H1 (cell line): ENCODE measurements at regions not wholly inside any gene's neighbourhood (a gene's known extent, or its start where the extent isn't known, plus 50 kb on each side); places are given as distances from the start of the nearest gene placed in this dataset.

Source experiments
- CTCF ChIA-PET: fragments of 300-600 bp; sonication (Branson Sonifier 250); formaldehyde crosslinking; loops from one replicate; lab custom pipeline; 2021; ENCODE audit not compliant: partially characterized antibody; lab: Charles Lee
- POLR2A ChIA-PET: fragments of 300-600 bp; sonication (Branson Sonifier 250); formaldehyde crosslinking; loops from one replicate; lab custom pipeline; 2021; ENCODE audit warnings: inconsistent platforms; ENCODE audit not compliant: partially characterized antibody; lab: Charles Lee
- DNase-seq, 2 experiments: peaks; one replicate each; pipeline versions ENCODE4 v3.0.0 to v3.0.0-alpha.2; 2010 to 2022; ENCODE audit warnings: low spot score in 2 of 2, low read depth in 1 of 2, mixed read lengths in 1 of 2
- FAIRE-seq: peaks from 2 replicates; lab custom pipeline; 2011; peaks lifted over from hg19 to GRCh38; lab: Jason Lieb, UNC
- H2AFZ ChIP-seq: 2 replicates; pipeline ENCODE4 v1.8.1; 2012; ENCODE audit warnings: low read length, inconsistent platforms
- H2AK5ac ChIP-seq: 2 replicates; pipeline ENCODE4 v1.6.1; 2013; ENCODE audit warnings: low read depth, low read length
- H2BK120ac ChIP-seq: replicated peaks from 2 replicates; pipeline ENCODE3; 2013; ENCODE audit warnings: low read depth, low read length, inconsistent platforms
- H2BK12ac ChIP-seq: 2 replicates; pipeline ENCODE4 v1.6.1; 2013; ENCODE audit warnings: low read depth, low read length
- H2BK15ac ChIP-seq: 2 replicates; pipeline ENCODE4 v1.6.1; 2013; ENCODE audit warnings: low read length
- H2BK20ac ChIP-seq: 2 replicates; pipeline ENCODE4 v1.6.1; 2013; ENCODE audit warnings: low read length
- H2BK5ac ChIP-seq: 2 replicates; pipeline ENCODE4 v1.6.1; 2013; ENCODE audit warnings: low read depth, low read length
- H3K14ac ChIP-seq: 2 replicates; pipeline ENCODE4 v1.6.1; 2013; ENCODE audit warnings: inconsistent platforms; ENCODE audit not compliant: insufficient read length
- H3K18ac ChIP-seq: 2 replicates; pipeline ENCODE4 v1.6.1; 2013; ENCODE audit warnings: low read length; ENCODE audit errors: extremely low read depth
- H3K23ac ChIP-seq: 2 replicates; pipeline ENCODE4 v1.6.1; 2013; ENCODE audit warnings: inconsistent platforms; ENCODE audit not compliant: insufficient read length
- H3K23me2 ChIP-seq: 2 replicates; pipeline ENCODE4 v1.6.1; 2013; ENCODE audit warnings: low read depth, low read length
- H3K27ac ChIP-seq: 2 replicates; pipeline ENCODE4 v1.6.1; 2011; ENCODE audit warnings: low read depth, low read length, inconsistent platforms
- H3K27me3 ChIP-seq, 4 experiments: replicated peaks in 1 of 4; 1 replicate in 1 of 4; 2 replicates in 3 of 4; pipeline versions ENCODE4 v1.6.1 to v1.8.1; 2011 to 2013; ENCODE audit warnings: low read length in 3 of 4, mild to moderate bottlenecking in 3 of 4, inconsistent platforms in 2 of 4, mixed read lengths in 2 of 4, moderate library complexity in 1 of 4; ENCODE audit not compliant: control insufficient read depth in 3 of 4, insufficient read depth in 3 of 4; ENCODE audit errors: extremely low read depth in 1 of 4
- H3K36me3 ChIP-seq, 4 experiments: 2 replicates each; pipeline versions ENCODE4 v1.6.1 to v1.8.1; 2011 to 2013; ENCODE audit warnings: mild to moderate bottlenecking in 4 of 4, low read length in 3 of 4, moderate library complexity in 2 of 4, control low read depth in 1 of 4, inconsistent platforms in 1 of 4; ENCODE audit not compliant: insufficient read depth in 4 of 4, control insufficient read depth in 2 of 4
- H3K4ac ChIP-seq: replicated peaks from 2 replicates; pipeline ENCODE3; 2013; ENCODE audit warnings: low read length, low read depth, mixed read lengths, inconsistent platforms; ENCODE audit not compliant: insufficient read length
- H3K4me1 ChIP-seq, 4 experiments: replicated peaks in 1 of 4; 1 replicate in 1 of 4; 2 replicates in 3 of 4; pipeline versions ENCODE4 v1.6.1 to v1.8.1; 2011 to 2013; ENCODE audit warnings: low read length in 3 of 4, inconsistent platforms in 2 of 4, mixed read lengths in 1 of 4; ENCODE audit not compliant: insufficient read depth in 4 of 4, control insufficient read depth in 3 of 4
- H3K4me2 ChIP-seq, 2 experiments: 2 replicates each; pipeline versions ENCODE4 v1.6.1 to v1.8.1; 2011 to 2013; ENCODE audit warnings: low read depth in 2 of 2, low read length in 2 of 2, control low read depth in 1 of 2, inconsistent platforms in 1 of 2, mild to moderate bottlenecking in 1 of 2; ENCODE audit not compliant: insufficient read depth in 1 of 2
- H3K4me3 ChIP-seq, 4 experiments: fragments of 200-600, 300-600 bp in 1 of 4; sonication (generic), shearing (Covaris generic), sonication (Bioruptor Twin) in 1 of 4; 2 replicates each; pipeline versions ENCODE4 v1.5.1 to v1.8.1; 2011 to 2016; ENCODE audit warnings: low read length in 4 of 4, low read depth in 3 of 4, control low read depth in 2 of 4, inconsistent platforms in 2 of 4, mild to moderate bottlenecking in 2 of 4, mixed read lengths in 1 of 4, moderate library complexity in 1 of 4; ENCODE audit not compliant: insufficient read depth in 2 of 4; ENCODE audit errors: extremely low read depth in 1 of 4
- H3K56ac ChIP-seq: replicated peaks from 2 replicates; pipeline ENCODE3; 2013; ENCODE audit warnings: low read depth, mild to moderate bottlenecking, mixed read lengths, low read length, inconsistent platforms; ENCODE audit not compliant: insufficient read length
- H3K79me1 ChIP-seq: 2 replicates; pipeline ENCODE4 v1.6.1; 2013; ENCODE audit warnings: low read depth, low read length, control low read depth
- H3K79me2 ChIP-seq, 2 experiments: 2 replicates each; pipeline versions ENCODE4 v1.6.1 to v1.8.1; 2012 to 2013; ENCODE audit warnings: low read length in 2 of 2, mild to moderate bottlenecking in 2 of 2, inconsistent platforms in 1 of 2; ENCODE audit not compliant: insufficient read depth in 2 of 2, control insufficient read depth in 1 of 2
- H3K9ac ChIP-seq, 4 experiments: replicated peaks in 1 of 4; 1 replicate in 1 of 4; 2 replicates in 3 of 4; pipeline versions ENCODE4 v1.6.1 to v1.8.1; 2011 to 2013; ENCODE audit warnings: low read depth in 3 of 4, low read length in 3 of 4, control low read depth in 2 of 4, mild to moderate bottlenecking in 2 of 4, moderate library complexity in 2 of 4, inconsistent platforms in 1 of 4; ENCODE audit errors: extremely low read depth in 1 of 4
- H3K9me3 ChIP-seq, 2 experiments: 2 replicates each; pipeline versions ENCODE4 v1.6.1 to v1.8.1; 2012 to 2013; ENCODE audit warnings: mild to moderate bottlenecking in 2 of 2, moderate library complexity in 2 of 2, control low read depth in 1 of 2, inconsistent platforms in 1 of 2, low read depth in 1 of 2, low read length in 1 of 2, mixed read lengths in 1 of 2; ENCODE audit not compliant: insufficient read depth in 2 of 2
- H4K20me1 ChIP-seq, 2 experiments: replicated peaks in 1 of 2; 2 replicates each; pipeline versions ENCODE3 to v1.8.1; 2011 to 2013; ENCODE audit warnings: inconsistent platforms in 2 of 2, low read length in 2 of 2, mild to moderate bottlenecking in 1 of 2; ENCODE audit not compliant: insufficient read depth in 2 of 2, control insufficient read depth in 1 of 2
- H4K5ac ChIP-seq: 2 replicates; pipeline ENCODE4 v1.6.1; 2013; ENCODE audit warnings: low read length, low read depth, mixed read lengths, inconsistent platforms; ENCODE audit not compliant: insufficient read length
- H4K8ac ChIP-seq: 2 replicates; pipeline ENCODE4 v1.8.0; 2013; ENCODE audit warnings: mild to moderate bottlenecking, moderate library complexity, low read length, inconsistent platforms; ENCODE audit not compliant: insufficient read depth; ENCODE audit errors: extremely low read depth
- H4K91ac ChIP-seq: replicated peaks from 2 replicates; pipeline ENCODE3; 2013; ENCODE audit warnings: low read length, mixed read lengths, inconsistent platforms; ENCODE audit not compliant: insufficient read length
- ATF3 ChIP-seq: IDR thresholded peaks from 2 replicates; pipeline ENCODE4 v1.6.1; 2011; ENCODE audit warnings: low read depth, mild to moderate bottlenecking, low read length; ENCODE audit not compliant: insufficient read depth
- CBX8 ChIP-seq: fragments of 300-800, 300-1000 bp; sonication (generic); IDR thresholded peaks from 2 replicates; pipeline ENCODE4 v1.7.1; 2016; ENCODE audit warnings: low read depth, low read length, borderline replicate concordance
- FOSL1 ChIP-seq: IDR thresholded peaks from 2 replicates; pipeline ENCODE4 v1.6.1; 2011; ENCODE audit warnings: mild to moderate bottlenecking, low read depth, low read length, moderate library complexity; ENCODE audit not compliant: insufficient read depth
- TCF12 ChIP-seq: IDR thresholded peaks from 2 replicates; pipeline ENCODE4 v1.6.1; 2011; ENCODE audit warnings: low read depth, mild to moderate bottlenecking, low read length
- YY1 ChIP-seq: IDR thresholded peaks from 2 replicates; pipeline ENCODE4 v1.6.1; 2011; ENCODE audit warnings: low read depth, mild to moderate bottlenecking, low read length
- WGBS, 2 experiments: shearing (Covaris generic) in 1 of 2; methylation state at CpG; one replicate each; pipeline versions ENCODE4 v1.1.6 to v1.1.7; 2013 to 2015; ENCODE audit warnings: low lambda C conversion rate in 2 of 2, mixed read lengths in 2 of 2, inconsistent platforms in 1 of 2, low coverage in 1 of 2, missing lambda C conversion rate in 1 of 2; ENCODE audit not compliant: insufficient replicate concordance in 2 of 2, insufficient coverage in 1 of 2, insufficient read length in 1 of 2; ENCODE audit errors: extremely low coverage in 1 of 2, missing lambda C conversion rate in 1 of 2; 5-methylcytosine and 5-hydroxymethylcytosine counted together

- no peak overlapping the region for H2BK120ac ChIP-seq
- POLR2A ChIA-PET = interaction anchor here (5.1 kb wide), 1 partner anchor 9 kb away, joined by 27 read pairs; no protein-coding TSS in a partner anchor
- H3K36me3 ChIP-seq = no peaks in the 10 kb centered on the region
- no peak overlapping the region for H3K18ac ChIP-seq
- H3K4ac ChIP-seq = no peak overlapping the region
- H2AK5ac ChIP-seq = no peak overlapping the region
- H3K79me1 ChIP-seq = no peaks in the 10 kb centered on the region
- no peak overlapping the region for H3K23ac ChIP-seq
- no peak overlapping the region for H4K91ac ChIP-seq
- no peak overlapping the region for H2BK20ac ChIP-seq
- DNase-seq = no peak
- H3K9me3 ChIP-seq = no peaks in the 10 kb centered on the region
- H3K27me3 ChIP-seq = no peaks in the 10 kb centered on the region
- no peak overlapping the region for H3K14ac ChIP-seq
- no peak overlapping the region for H3K9ac ChIP-seq
- no peak overlapping the region for H4K8ac ChIP-seq
- FAIRE-seq = no peak
- H2BK12ac ChIP-seq = no peak overlapping the region
- no peak overlapping the region for H4K5ac ChIP-seq
- no peak overlapping the region for H3K56ac ChIP-seq
- CTCF ChIA-PET = no interaction called here
- 95% methylated on average over 4 of the region's 4 CpGs; no CpG with 5 or more reads in 1 of the 2 experiments for WGBS, 2 experiments
- no peak overlapping the region for H3K27ac ChIP-seq
- peaks cover 0 to 8% (median 0%) of the 10 kb centered on the region in 4 experiments; a peak in 1 of 7 replicates for H3K4me1 ChIP-seq
- H3K79me2 ChIP-seq = no peaks in the 10 kb centered on the region
- H4K20me1 ChIP-seq = no peaks in the 10 kb centered on the region
- H2AFZ ChIP-seq = no peak overlapping the region
- no peak overlapping the region for H2BK15ac ChIP-seq
- H3K4me2 ChIP-seq = no peak overlapping the region
- H2BK5ac ChIP-seq = no peak overlapping the region
- no peak overlapping the region for H3K4me3 ChIP-seq
- H3K23me2 ChIP-seq = peaks cover 2% of the 10 kb centered on the region; the same call in 1 of the 2 replicates
- TF ChIP-seq CBX8 (no peak), FOSL1 (no peak), YY1 (no peak), TCF12 (no peak), ATF3 (no peak)
Observed at GRCh38 chr6:76552268-76552667, 479.8 kb upstream of the IMPG1 start.
